ENCODE measurements at regions not wholly inside any gene's neighbourhood (a gene's known extent, or its start where the extent isn't known, plus 50 kb on each side); places are given as distances from the start of the nearest gene placed in this dataset.

- no peak for DNase-seq
These were observed 217.6 kb upstream of the TOPAZ1 start for GRCh38 chr3:44023961-44024593.

DNA sequence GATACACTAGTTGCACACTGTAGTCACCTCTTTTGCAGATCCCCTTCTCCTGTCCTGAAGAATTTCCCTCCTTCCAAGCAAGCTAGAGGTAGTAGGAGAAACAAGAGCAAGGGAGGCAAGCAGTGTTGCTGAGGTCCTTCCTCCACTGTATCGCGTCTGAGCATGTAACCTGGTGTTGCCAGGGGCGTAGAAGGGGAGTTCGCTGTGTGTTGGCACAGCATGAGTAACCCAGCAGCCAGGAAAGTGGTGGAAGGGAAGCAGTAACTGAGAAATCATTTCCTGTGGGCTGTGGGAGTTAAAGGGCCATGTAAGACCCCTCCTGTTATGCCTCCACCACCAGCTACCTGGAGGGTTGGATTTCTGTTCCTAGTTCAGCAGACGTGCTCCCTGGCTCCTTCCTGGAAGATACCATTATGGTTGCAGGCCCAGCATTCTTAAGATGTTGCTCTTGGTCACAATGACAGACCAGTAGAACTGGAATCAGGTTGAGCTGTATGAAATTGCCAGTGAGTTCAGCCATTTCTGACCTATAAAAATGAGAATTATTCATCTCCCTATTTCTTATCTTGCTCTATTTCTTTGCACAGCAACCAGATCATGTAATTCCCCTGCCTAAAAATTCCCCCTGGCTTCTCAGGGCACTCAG is 215.3 kb upstream of the TOPAZ1 start:
- DNase-seq: no peak

GRCh38 chr3:44029100-44029499 is 212.6 kb upstream of the TOPAZ1 start:
- DNase-seq: no peak

GRCh38 chr3:44030285-44030684 is 211.4 kb upstream of the TOPAZ1 start:
- no peak for DNase-seq

- no peak for DNase-seq
These were observed 210.9 kb upstream of the TOPAZ1 start for GRCh38 chr3:44030687-44031305.

DNA sequence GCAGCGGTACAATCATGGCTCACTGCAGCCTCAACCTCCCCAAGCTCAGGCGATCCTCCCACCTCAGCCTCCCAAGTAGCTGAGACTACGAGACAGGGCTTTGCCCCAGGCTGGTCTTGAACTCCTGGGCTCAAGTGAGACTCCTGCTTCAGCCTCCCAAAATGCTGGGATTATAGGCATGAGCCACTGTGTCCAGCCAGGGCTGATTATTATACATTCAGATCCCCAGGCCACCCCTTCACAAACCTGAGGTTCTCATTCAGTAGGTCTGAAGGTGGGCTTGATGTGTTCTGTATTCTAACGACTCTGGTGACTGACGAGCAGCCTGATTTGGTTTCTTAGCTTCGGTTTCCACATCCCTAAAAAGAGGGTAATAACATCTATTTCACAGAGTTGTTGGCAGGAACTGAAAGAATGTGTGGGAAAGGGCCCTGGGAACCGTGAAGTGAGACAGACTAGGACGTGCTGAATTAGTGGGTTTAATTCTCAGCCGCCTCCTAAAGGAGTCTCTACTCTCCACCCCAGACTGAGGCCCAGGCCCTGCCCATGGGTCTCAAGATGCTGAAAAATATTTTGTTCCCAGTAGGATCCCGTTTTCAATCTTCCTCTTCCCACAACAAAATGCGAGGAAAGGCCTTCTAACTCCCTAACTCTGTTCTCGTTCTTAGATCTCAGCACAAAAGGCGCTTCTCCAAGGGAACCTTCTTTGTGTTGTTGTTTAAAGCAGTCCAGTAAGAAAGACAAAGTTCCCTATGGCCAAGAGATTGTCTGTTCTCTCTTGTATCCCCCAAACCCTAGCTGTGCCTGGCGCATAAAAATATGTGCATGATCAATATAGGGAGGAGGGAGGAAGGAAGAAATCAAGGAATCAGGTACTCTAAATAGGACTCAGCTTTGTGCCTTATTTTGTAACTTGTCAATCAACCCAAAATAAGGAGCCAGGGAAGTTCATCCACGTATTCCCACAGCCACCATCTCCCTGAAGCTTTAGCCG is 210.0 kb upstream of the TOPAZ1 start:
- no peak for DNase-seq

DNA sequence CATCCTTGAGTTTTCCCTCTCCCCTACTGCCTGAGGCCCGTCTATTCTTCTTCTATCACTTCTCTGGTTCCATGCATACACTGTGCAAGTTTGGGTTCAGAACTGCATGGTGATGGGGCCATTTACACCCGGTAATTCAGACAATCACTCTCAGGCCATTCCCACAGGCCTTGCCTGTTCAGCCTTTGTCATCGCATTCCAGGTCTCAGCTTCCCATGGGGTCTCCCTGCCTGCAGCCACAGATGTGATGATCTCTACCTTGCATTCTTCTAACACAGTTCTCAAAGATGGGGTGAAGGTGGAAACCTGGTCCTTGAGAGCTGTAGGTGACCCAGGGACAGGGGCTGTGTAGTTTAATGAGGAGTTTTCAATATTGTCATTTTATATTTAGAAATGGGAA is 209.2 kb upstream of the TOPAZ1 start:
- no peak for DNase-seq

DNA sequence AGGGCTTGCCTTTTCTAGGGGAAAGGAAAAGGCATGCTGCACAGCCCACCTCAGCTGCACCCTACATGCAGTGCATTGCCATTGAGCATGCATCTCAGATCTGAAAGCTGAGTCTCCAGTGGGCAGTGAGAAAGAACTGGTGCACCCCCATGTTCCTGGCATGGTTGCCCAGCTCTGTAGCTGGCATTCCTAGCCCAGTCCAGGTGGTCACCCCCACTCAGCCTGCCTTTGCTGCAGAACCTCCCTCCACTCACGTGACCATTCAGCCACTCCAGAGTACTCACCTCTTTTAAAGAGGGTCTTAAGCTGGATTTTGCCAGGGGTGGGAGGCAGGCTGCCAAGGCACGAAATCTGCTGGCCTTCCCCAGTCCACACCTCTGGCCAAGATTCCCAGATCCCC is 208.6 kb upstream of the TOPAZ1 start:
- DNase-seq: no peak

- peak; percentile 24 to 42 (median 27) for DNase-seq
These were observed 204.8 kb upstream of the TOPAZ1 start for GRCh38 chr3:44036850-44037249.

DNA sequence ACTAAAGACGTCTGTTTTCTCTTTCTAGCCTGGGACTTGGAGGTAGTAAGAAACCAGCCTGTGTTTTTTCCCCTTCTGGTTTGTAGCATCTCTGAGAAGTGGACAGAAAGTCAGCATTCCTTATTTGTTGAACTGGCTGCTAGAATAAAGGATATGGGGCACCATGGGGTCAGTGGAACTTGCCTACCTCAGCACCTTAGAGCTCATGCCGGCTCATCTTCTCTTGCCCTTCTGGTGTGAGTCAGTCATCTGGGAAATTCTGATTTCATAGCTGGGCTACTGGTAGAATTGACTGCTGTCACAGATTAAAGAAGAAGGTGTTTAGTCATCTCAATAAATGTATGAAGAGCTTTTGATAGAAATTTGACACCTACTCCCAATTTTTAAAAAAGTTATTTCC is 202.7 kb upstream of the TOPAZ1 start:
- DNase-seq: peak in 2 of 3 donors; percentile 24 to 26

GRCh38 chr3:44041726-44042125 is 200.0 kb upstream of the TOPAZ1 start:
- no peak for DNase-seq

- no peak for DNase-seq
These were observed 198.9 kb upstream of the TOPAZ1 start for GRCh38 chr3:44042772-44043171.

DNA sequence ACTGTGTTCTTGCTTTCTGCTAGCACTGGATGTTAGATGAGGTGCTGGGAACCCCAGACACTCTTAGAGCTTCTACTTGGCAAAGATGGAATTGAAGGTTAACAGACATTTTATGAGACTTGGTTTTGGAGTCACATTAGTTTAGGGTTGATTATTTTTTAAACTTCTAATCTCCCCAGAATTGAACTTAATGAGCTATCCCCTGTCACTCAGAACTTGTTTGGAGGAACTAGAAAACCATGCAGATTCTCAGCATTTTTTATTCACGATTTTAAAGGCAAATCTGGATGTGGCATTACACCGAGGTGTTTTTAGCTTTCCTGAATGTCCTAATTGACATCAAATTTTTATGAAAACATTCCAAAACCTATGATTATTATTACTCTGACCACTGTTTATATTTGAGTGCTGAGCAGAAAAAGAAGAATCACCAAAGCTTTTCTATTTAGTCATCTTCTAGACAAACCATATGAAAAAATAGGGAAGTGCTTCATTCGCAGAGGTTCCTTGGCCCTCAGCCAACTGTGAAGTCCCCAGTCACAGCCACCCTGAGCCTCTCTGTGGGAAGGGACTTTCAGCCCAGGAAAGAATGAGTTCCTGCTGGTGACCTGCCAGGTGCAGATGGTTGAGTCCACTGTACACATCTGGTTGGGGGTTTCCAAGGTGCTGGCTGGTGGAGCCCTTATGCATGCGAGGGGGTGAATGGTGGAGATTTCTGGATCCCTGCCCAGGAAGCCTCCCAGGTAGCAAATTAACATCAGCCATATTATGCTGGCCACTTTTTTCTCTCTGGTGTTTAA is 196.0 kb upstream of the TOPAZ1 start:
- DNase-seq: peak; percentile 90 to 94 (median 91)

GRCh38 chr3:44047796-44048195 is 193.9 kb upstream of the TOPAZ1 start:
- DNase-seq: no peak

- DNase-seq: no peak
These were observed 193.3 kb upstream of the TOPAZ1 start for GRCh38 chr3:44048196-44048924.

- no peak for DNase-seq
These were observed 192.7 kb upstream of the TOPAZ1 start for GRCh38 chr3:44048949-44049348.

DNA sequence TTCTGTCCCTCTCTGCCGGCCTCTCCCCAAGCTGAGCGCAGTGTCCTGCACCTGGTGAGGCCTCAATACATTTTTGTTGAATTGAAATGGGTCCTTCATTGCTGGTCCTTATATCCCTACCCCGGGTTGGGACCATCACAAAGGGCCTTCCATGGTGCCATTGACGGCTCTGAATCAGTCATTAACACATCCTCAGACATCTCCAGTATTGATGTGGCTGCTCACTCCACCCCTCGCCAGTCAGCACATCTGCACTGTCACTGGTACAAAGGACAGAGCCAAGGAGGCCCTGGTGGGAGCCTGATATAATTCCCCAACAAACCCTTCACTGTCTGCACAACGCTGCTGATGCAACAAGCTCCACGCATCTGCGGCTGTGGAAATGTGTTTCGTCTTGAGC is 191.6 kb upstream of the TOPAZ1 start:
- DNase-seq: no peak

DNA sequence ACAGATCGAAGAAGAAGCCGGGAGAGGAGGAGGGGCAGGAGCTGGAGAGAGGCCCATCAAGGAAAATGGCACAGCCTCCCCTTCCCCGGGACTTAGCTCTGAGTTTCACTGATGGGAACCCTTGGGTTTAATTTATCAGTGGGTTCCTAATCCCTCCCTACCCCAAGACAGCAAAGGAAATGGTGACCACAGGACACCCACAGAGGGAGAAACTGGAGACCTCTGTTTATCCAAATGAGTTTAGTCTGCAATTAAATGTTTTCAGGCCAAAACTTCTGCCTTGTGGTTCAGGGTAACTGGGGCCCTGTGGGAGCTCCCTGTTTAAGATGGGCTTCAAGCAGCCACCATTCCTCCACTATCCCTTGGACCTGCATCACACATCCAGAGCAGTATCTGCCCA is 190.8 kb upstream of the TOPAZ1 start:
- no peak for DNase-seq

DNA sequence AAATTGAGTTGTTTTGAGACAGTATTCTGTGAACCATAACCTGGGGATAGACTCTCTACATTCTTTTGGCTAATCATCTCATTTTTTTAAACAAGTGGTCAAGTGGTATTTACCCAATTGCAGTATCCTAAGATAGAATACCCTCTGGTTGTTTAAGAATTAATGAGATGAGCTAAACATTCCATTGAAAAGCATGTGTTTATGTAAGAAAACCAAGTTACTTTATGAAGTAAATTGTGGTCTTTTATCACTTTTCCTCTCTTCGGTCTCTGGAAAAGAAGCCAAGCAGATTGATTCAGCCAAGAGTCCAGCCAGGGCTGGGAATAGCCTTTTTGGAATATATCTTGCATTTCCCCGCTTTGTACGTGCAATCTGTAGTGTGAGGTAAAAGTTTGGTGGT is 185.7 kb upstream of the TOPAZ1 start:
- DNase-seq: no peak

DNA sequence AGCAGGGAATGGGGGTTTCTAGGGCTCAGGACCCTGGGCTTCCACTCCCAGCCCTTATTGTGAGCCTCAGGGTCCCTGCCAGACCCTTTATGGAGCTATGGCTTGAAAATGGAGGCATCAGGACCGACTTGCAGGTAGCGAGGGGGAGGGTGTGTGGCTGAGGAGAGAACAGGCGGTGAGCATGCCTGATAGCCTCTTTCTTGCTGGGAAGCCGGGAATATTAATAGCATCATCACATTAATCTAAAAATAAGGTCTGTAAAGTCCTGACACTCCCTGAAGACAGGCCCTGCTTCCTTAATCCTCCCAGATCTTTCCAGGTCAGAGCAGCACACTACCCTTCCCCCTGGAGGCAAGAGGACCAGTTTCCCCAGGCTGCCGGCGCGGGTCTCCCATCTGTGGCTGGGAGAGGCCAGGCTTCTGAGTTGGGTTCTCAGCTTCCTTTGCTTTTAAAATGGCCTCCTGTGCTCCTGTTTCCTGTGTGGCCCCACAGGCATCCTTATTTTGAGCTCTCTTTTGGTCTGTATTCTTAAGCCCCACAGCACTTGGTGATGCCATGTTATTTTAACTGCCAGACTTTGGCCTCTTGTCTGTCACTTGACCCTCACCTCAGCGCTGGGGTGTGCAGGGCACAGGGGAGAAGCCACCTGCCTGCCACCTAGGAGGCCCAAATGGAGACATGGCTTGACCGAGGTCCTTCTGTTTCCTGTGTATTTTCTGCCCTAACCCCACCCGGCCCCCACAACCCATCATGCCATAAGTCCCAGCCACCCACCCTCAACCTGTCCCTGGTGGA is 185.0 kb upstream of the TOPAZ1 start:
- no peak for DNase-seq
